ENCODE measurements at regions not wholly inside any gene's neighbourhood (a gene's known extent, or its start where the extent isn't known, plus 50 kb on each side); places are given as distances from the start of the nearest gene placed in this dataset.

GRCh38 chrX:39416547-39417260 is 615.4 kb downstream of the MID1IP1 start:
- no peak for ATAC-seq (ENCODE audit: low FRiP score)
- TF ChIP-seq CTCF (IDR thresholded peaks at IDR 0.05): no peak
- DNase-seq (ENCODE audit: low spot score): no peak

GRCh38 chrX:39418254-39418704 is 617.0 kb downstream of the MID1IP1 start:
- no peak for DNase-seq (ENCODE audit: low spot score)
- no peak for ATAC-seq (ENCODE audit: low FRiP score)
- TF ChIP-seq CTCF (IDR thresholded peaks at IDR 0.05): no peak

- DNase-seq (ENCODE audit: low spot score) (no peak), ATAC-seq (ENCODE audit: low FRiP score) (no peak)
- no peak for TF ChIP-seq CTCF (IDR thresholded peaks at IDR 0.05)
Observed at GRCh38 chrX:39418731-39419638, 617.7 kb downstream of the MID1IP1 start.

GRCh38 chrX:39421006-39421405 is 619.7 kb downstream of the MID1IP1 start:
- no peak for ATAC-seq (ENCODE audit: low FRiP score)
- no peak for DNase-seq (ENCODE audit: low spot score)
- no peak for TF ChIP-seq CTCF (IDR thresholded peaks at IDR 0.05)

- ATAC-seq (ENCODE audit: low FRiP score): no peak
- no peak for TF ChIP-seq CTCF (IDR thresholded peaks at IDR 0.05)
- no peak for DNase-seq (ENCODE audit: low spot score)
Observed at GRCh38 chrX:39425124-39425806, 624.0 kb downstream of the MID1IP1 start.

GRCh38 chrX:39426101-39426500 is 624.8 kb downstream of the MID1IP1 start:
- DNase-seq (ENCODE audit: low spot score): no peak
- no peak for ATAC-seq (ENCODE audit: low FRiP score)
- no peak for TF ChIP-seq CTCF (IDR thresholded peaks at IDR 0.05)
